GM13977 (cell line): ENCODE measurements at regions not wholly inside any gene's neighbourhood (a gene's known extent, or its start where the extent isn't known, plus 50 kb on each side); places are given as distances from the start of the nearest gene placed in this dataset.

Source experiments
- DNase-seq: peaks from one replicate; pipeline ENCODE4 v3.0.0; 2012; ENCODE audit warnings: low spot score
- CTCF ChIP-seq: IDR thresholded peaks from 2 replicates; pipeline ENCODE4 v1.5.1; 2012; ENCODE audit warnings: mild to moderate bottlenecking, control low read depth; ENCODE audit not compliant: insufficient read depth; ENCODE audit errors: extremely low read depth, missing control alignments
- in situ Hi-C: fragments of 300-500 bp; cut with MboI; formaldehyde crosslinking; loops from one replicate; pipeline ENCODE4 v1.12.0; 2022; ENCODE audit warnings: low sequenced_read_pairs, low pct_unique_long_range_greater_than_20kb, mixed read lengths, inconsistent platforms; ENCODE audit not compliant: unreplicated experiment

GRCh38 chr9:14512942-14513341, 180.3 kb downstream of the ZDHHC21 start:
- DNase-seq = no peak
- in situ Hi-C loops = no loop called here
- no peak for TF ChIP-seq CTCF

- in situ Hi-C loops = no loop called here
- peak; percentile 37 for DNase-seq
- no peak for TF ChIP-seq CTCF
Measured at GRCh38 chr9:14511452-14511851, 181.8 kb downstream of the ZDHHC21 start.

- in situ Hi-C loops = no loop called here
- TF ChIP-seq CTCF = no peak
- DNase-seq = no peak
Measured at GRCh38 chr9:14508884-14509283, 184.3 kb downstream of the ZDHHC21 start.

- in situ Hi-C loops = no loop called here
- no peak for TF ChIP-seq CTCF
- DNase-seq = no peak
Measured at GRCh38 chr9:14501366-14501765, 187.4 kb upstream of the NFIB start.

GRCh38 chr9:14500705-14501104, 186.8 kb upstream of the NFIB start:
- no peak for TF ChIP-seq CTCF
- DNase-seq = no peak
- in situ Hi-C loops = no loop called here

- no peak for TF ChIP-seq CTCF
- in situ Hi-C loops = no loop called here
- DNase-seq = no peak
Measured at GRCh38 chr9:14499976-14500375, 186.0 kb upstream of the NFIB start.

- TF ChIP-seq CTCF = no peak
- no peak for DNase-seq
- in situ Hi-C loops = no loop called here
Measured at GRCh38 chr9:14498824-14499223, 184.9 kb upstream of the NFIB start.
